ENCODE measurements at regions not wholly inside any gene's neighbourhood (a gene's known extent, or its start where the extent isn't known, plus 50 kb on each side); places are given as distances from the start of the nearest gene placed in this dataset.
"Not testable (repeated sequence)": the region's sequence is repeated elsewhere in the genome, so short reads cannot be mapped to it uniquely, and the experiment has no call there.

GRCh38 chr2:210861038-210861665, 304.8 kb downstream of the CPS1 start:
- H3K4me3 ChIP-seq, result no peak overlapping the region
- H3K36me3 ChIP-seq, result no peaks in the 10 kb centered on the region
- H3K27ac ChIP-seq, result no peak overlapping the region
- TF ChIP-seq CTCF (IDR thresholded peaks at IDR 0.05), result no peak
- H3K27me3 ChIP-seq (ENCODE audit: low read depth), result no peaks in the 10 kb centered on the region
- no peaks in the 10 kb centered on the region for H3K9me3 ChIP-seq
- no peak for DNase-seq
- no peak for ATAC-seq
- H3K4me1 ChIP-seq, result no peaks in the 10 kb centered on the region
- intact Hi-C loops (cut with DNase I), result no loop called here

GRCh38 chr2:210862283-210863065, 306.1 kb downstream of the CPS1 start:
- no peak for TF ChIP-seq CTCF (IDR thresholded peaks at IDR 0.05)
- Histone ChIP-seq H3K4me3 (no peak overlapping the region), H3K36me3 (no peaks in the 10 kb centered on the region), H3K27me3 (ENCODE audit: low read depth) (no peaks in the 10 kb centered on the region), H3K9me3 (no peaks in the 10 kb centered on the region), H3K4me1 (no peaks in the 10 kb centered on the region), H3K27ac (no peak overlapping the region)
- intact Hi-C loops (cut with DNase I), result no loop called here
- no peak for ATAC-seq
- DNase-seq, result no peak

GRCh38 chr2:210863283-210863682, 306.9 kb downstream of the CPS1 start:
- Histone ChIP-seq H3K27me3 (ENCODE audit: low read depth) (no peaks in the 10 kb centered on the region), H3K27ac (no peak overlapping the region), H3K4me3 (no peak overlapping the region), H3K4me1 (no peaks in the 10 kb centered on the region), H3K9me3 (no peaks in the 10 kb centered on the region), H3K36me3 (no peaks in the 10 kb centered on the region)
- intact Hi-C loops (cut with DNase I), result no loop called here
- no peak for ATAC-seq
- DNase-seq, result no peak
- TF ChIP-seq CTCF (IDR thresholded peaks at IDR 0.05), result no peak

- ATAC-seq; DNase-seq; H3K9me3 ChIP-seq; H3K27ac ChIP-seq; intact Hi-C loops (cut with DNase I); H3K36me3 ChIP-seq; H3K27me3 ChIP-seq (ENCODE audit: low read depth); H3K4me3 ChIP-seq; H3K4me1 ChIP-seq: not testable (repeated sequence)
Observed at GRCh38 chr2:210871566-210871965, 315.2 kb downstream of the CPS1 start.

- intact Hi-C loops (cut with DNase I), result no loop called here
- H3K4me1 ChIP-seq, result no peaks in the 10 kb centered on the region
- TF ChIP-seq CTCF (IDR thresholded peaks at IDR 0.05), result no peak
- no peak overlapping the region for H3K27ac ChIP-seq
- ATAC-seq, result no peak
- H3K4me3 ChIP-seq, result no peak overlapping the region
- DNase-seq, result no peak
- no peaks in the 10 kb centered on the region for H3K36me3 ChIP-seq
- H3K9me3 ChIP-seq, result no peaks in the 10 kb centered on the region
- H3K27me3 ChIP-seq (ENCODE audit: low read depth), result no peaks in the 10 kb centered on the region
Observed at GRCh38 chr2:210873631-210874030, 317.2 kb downstream of the CPS1 start.

- TF ChIP-seq CTCF (IDR thresholded peaks at IDR 0.05), result no peak
- no peaks in the 10 kb centered on the region for H3K4me1 ChIP-seq
- ATAC-seq, result no peak
Observed at GRCh38 chr2:210884227-210884626, 327.8 kb downstream of the CPS1 start.

More at GRCh38 chr2:210884227-210884626, 327.8 kb downstream of the CPS1 start:
- no peaks in the 10 kb centered on the region for H3K9me3 ChIP-seq
- H3K4me3 ChIP-seq, result no peak overlapping the region
- H3K27me3 ChIP-seq (ENCODE audit: low read depth), result no peaks in the 10 kb centered on the region
- no peak for DNase-seq
- intact Hi-C loops (cut with DNase I), result no loop called here
- no peaks in the 10 kb centered on the region for H3K36me3 ChIP-seq
- H3K27ac ChIP-seq, result no peak overlapping the region

Measured in lower lobe of right lung (tissue), 2 donors.